ENCODE measurements at regions not wholly inside any gene's neighbourhood (a gene's known extent, or its start where the extent isn't known, plus 50 kb on each side); places are given as distances from the start of the nearest gene placed in this dataset.

DNA sequence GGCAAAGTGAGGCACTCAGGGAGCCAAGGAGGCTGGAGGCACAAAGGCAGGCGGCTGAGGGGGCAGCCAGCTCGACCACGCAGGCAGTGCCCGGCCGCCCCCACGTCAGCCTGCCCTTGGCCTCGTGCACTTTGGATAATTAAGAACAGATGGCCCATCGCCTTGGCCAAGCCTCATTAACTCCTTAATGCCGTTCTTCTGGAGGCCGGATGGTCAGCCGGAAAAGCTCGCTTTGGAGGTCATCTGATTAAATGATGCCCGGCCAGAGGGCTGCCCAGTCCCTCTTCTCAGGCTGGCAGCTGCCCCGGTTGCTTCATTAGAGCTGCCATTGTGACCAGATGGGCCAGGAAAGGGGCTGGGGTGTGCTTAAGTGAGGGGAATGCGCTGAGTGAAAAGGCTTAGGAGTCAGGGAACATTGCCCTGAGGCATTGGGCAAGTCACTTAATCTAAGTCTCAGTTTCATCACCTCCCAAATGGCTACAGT lies 364.0 kb downstream of the NPIPA8 start:
- TF ChIP-seq, protein P1, sequence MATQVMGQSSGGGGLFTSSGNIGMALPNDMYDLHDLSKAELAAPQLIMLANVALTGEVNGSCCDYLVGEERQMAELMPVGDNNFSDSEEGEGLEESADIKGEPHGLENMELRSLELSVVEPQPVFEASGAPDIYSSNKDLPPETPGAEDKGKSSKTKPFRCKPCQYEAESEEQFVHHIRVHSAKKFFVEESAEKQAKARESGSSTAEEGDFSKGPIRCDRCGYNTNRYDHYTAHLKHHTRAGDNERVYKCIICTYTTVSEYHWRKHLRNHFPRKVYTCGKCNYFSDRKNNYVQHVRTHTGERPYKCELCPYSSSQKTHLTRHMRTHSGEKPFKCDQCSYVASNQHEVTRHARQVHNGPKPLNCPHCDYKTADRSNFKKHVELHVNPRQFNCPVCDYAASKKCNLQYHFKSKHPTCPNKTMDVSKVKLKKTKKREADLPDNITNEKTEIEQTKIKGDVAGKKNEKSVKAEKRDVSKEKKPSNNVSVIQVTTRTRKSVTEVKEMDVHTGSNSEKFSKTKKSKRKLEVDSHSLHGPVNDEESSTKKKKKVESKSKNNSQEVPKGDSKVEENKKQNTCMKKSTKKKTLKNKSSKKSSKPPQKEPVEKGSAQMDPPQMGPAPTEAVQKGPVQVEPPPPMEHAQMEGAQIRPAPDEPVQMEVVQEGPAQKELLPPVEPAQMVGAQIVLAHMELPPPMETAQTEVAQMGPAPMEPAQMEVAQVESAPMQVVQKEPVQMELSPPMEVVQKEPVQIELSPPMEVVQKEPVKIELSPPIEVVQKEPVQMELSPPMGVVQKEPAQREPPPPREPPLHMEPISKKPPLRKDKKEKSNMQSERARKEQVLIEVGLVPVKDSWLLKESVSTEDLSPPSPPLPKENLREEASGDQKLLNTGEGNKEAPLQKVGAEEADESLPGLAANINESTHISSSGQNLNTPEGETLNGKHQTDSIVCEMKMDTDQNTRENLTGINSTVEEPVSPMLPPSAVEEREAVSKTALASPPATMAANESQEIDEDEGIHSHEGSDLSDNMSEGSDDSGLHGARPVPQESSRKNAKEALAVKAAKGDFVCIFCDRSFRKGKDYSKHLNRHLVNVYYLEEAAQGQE (IDR thresholded peaks at IDR 0.05; ENCODE audit: insufficient read depth in 1 of 2, low read depth in 2 of 2, low read length in 2 of 2), result no peak
- TF ChIP-seq FOXP2 (optimal IDR thresholded peaks at IDR 0.05; ENCODE audit: borderline replicate concordance, extremely low read depth, extremely low read length, insufficient read depth) (no peak), SIN3A (IDR thresholded peaks at IDR 0.05; ENCODE audit: borderline replicate concordance, insufficient read depth, low read length) (no peak), TAF1 (IDR thresholded peaks at IDR 0.05; ENCODE audit: borderline replicate concordance, insufficient read depth, low read length) (no peak), POLR2AphosphoS5 (IDR thresholded peaks at IDR 0.05; ENCODE audit: low read depth, low read length) (no peak)

GRCh38 chr16:17970816-17971331 lies 365.7 kb downstream of the NPIPA8 start:
- TF ChIP-seq SIN3A (IDR thresholded peaks at IDR 0.05; ENCODE audit: borderline replicate concordance, insufficient read depth, low read length) (no peak), TAF1 (IDR thresholded peaks at IDR 0.05; ENCODE audit: borderline replicate concordance, insufficient read depth, low read length) (no peak)

GRCh38 chr16:17970157-17970765 lies 366.3 kb downstream of the NPIPA8 start:
- TF ChIP-seq, protein P1 (IDR thresholded peaks at IDR 0.05; ENCODE audit: insufficient read depth in 1 of 2, low read depth in 2 of 2, low read length in 2 of 2), result no peak
- TF ChIP-seq TAF1 (IDR thresholded peaks at IDR 0.05; ENCODE audit: borderline replicate concordance, insufficient read depth, low read length), result no peak

DNA sequence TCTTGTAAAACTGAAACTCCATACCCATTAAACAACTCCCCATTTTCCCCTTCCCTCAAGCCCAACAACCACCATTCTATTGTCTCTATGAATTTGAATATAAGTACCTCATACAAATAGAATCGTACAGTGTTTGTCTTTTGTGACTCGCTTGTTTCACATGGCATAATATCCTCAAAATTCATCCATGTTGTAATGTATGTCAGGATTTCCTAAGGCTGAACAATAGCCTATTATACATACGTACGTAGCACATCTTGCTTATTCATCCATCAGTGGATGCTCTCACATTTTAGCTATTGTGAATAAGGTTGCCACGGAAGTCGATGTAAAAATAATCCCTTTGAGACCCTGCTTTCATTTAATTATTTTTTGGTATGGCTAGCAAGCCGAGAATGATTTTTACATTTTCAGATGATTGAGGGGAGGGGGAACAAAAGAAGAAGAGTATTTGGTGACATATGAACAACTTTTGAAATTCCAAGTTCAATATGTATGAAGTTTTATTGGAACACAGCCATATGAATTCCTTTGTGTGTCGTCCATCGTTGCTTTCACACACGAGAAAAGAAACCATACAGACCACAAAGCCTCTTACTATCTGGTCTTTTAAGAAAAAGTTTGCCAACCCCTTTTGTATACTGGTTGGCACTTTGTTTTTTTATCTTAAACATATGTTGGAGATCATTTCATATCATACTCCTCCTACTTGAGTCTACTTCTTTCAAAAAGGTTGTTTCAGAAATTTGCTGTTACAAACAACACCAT lies 371.2 kb downstream of the NPIPA8 start:
- no peak for TF ChIP-seq POLR2AphosphoS5 (IDR thresholded peaks at IDR 0.05; ENCODE audit: low read depth, low read length)
- TF ChIP-seq, protein P1 (IDR thresholded peaks at IDR 0.05; ENCODE audit: insufficient read depth in 1 of 2, low read depth in 2 of 2, low read length in 2 of 2), result no peak
- no peak for TF ChIP-seq TAF1 (IDR thresholded peaks at IDR 0.05; ENCODE audit: borderline replicate concordance, insufficient read depth, low read length)

DNA sequence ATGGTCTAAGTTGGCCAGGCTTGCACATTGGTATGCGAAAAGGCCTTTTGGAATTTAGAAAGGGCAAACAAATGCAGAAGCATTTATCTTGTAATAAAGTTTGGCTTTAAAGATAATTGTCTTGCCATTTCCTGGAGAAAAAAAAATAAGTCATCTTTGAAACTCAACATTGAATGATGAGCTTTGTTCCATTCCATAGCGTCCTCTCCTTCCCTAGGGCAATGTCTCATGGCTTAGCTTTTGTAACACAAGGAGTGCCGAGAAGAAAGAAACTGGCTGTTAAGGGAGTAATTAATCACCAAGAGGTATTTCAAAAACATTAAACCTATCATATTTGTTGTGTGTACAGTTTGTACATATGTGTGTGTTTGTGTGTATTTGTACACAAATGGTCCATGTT lies 372.3 kb downstream of the NPIPA8 start:
- TF ChIP-seq, protein P1 (IDR thresholded peaks at IDR 0.05; ENCODE audit: insufficient read depth in 1 of 2, low read depth in 2 of 2, low read length in 2 of 2), result no peak
- TF ChIP-seq SIN3A (IDR thresholded peaks at IDR 0.05; ENCODE audit: borderline replicate concordance, insufficient read depth, low read length) (no peak), POLR2AphosphoS5 (IDR thresholded peaks at IDR 0.05; ENCODE audit: low read depth, low read length) (no peak), TAF1 (IDR thresholded peaks at IDR 0.05; ENCODE audit: borderline replicate concordance, insufficient read depth, low read length) (no peak), FOXP2 (optimal IDR thresholded peaks at IDR 0.05; ENCODE audit: borderline replicate concordance, extremely low read depth, extremely low read length, insufficient read depth) (no peak)
